AML-193 (cell line): ENCODE measurements at regions not wholly inside any gene's neighbourhood (a gene's known extent, or its start where the extent isn't known, plus 50 kb on each side); places are given as distances from the start of the nearest gene placed in this dataset.

Experiments used
- DNase-seq, 2 experiments: peaks; one replicate each; lab custom pipeline; 2025; lab: John Stamatoyannopoulos, UW

- peak; percentile 58 to 67 for DNase-seq
Measured at GRCh38 chr17:77429969-77430752, 289.4 kb downstream of the SEC14L1 start.

- no peak for DNase-seq
Measured at GRCh38 chr17:77432034-77432661, 291.4 kb downstream of the SEC14L1 start.

DNA sequence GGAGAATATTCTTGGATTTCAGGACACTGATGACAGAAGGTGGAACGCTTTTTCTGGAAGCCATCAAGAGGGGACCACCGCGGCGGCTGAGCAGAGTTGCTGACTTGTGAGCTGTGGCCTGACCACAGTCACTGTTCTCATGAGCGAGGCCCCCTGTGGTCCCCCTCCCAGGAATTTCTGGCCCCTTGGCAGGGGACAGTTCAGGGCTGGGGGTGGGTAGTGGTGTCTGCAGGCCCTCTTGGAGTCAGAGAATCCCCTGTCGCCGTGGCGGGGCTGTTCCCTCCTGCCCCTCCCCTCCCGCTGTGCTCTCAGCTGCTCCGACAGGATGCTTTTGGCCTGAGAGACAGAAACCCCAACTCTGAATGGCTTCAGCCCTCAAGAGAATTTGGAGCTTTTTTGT is 292.0 kb downstream of the SEC14L1 start:
- DNase-seq, result no peak

- no peak for DNase-seq
Measured at GRCh38 chr17:77433385-77434135, 292.8 kb downstream of the SEC14L1 start.

DNA sequence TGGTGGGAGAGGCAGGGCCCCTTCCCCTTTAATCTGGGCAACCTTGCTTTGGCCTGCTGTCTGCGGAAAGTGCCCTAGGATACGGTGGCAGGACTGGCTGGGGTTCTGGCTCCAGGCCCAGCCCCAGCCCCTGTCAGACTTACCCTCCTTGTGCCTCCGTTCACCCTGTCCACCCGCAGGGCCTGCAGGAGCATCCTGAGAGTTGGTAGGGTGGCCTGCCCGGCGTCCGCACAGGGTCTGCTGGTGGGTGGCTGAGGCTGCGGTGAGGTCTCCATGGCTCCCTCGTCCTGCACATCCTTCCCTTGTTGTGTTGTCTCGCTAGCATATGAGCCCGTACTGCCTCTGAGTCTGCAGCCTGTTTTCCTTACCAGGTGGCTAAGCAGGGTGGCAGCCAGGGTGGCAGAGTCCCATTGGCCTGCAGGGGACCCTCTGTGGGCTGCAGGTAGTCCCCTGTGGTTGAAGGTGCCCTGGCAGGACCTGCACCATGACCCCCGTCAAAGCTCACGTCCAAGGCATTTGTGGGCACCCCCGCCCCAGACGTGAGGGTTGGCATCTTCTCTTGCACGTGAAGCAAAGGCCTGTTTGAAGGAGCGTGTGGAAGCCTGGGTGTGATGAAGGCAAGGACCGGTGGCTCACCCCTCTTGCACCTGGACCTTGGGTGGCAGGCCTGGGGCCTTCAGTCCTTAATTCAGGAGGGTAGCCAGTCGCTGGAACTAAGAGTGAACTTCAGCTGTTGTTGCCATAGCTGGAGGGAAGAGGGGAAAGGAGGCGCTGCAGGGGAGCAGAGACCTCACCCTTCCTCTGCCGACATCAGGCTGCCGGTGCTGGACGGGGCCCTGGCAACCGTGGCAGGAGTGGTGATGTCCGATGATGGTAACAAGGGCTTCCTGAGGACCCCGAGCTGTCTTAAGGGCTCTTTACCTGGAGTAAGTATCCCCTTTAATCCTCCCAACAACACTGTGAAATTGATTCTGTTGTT is 293.7 kb downstream of the SEC14L1 start:
- no peak for DNase-seq

GRCh38 chr17:77435272-77436057 is 294.7 kb downstream of the SEC14L1 start:
- no peak for DNase-seq

- DNase-seq, result no peak
Measured at GRCh38 chr17:77436058-77436442, 295.3 kb downstream of the SEC14L1 start.

DNA sequence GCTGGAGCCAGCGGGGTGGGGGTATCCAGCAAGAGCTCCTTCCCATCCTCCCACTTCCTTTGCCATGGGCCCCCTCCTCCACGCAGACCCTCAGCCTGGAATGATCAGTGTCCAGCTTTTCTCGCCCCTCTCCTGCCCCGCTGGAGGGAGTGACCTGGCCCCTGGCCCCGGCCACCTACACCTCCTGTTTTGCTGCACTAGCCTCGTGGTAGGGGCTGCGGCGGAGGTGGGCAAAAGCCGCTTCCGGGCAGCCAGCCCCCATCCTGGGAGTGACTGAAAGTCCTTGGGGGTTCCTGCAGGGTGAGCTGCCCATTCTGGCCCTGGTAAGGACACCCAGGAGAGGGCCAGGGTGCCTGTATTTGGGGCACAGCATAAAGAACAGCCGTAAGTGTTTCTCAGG is 295.7 kb downstream of the SEC14L1 start:
- DNase-seq, result no peak

GRCh38 chr17:77437017-77437416 is 296.2 kb downstream of the SEC14L1 start:
- peak in 1 of 2 experiments; percentile 24 for DNase-seq

DNA sequence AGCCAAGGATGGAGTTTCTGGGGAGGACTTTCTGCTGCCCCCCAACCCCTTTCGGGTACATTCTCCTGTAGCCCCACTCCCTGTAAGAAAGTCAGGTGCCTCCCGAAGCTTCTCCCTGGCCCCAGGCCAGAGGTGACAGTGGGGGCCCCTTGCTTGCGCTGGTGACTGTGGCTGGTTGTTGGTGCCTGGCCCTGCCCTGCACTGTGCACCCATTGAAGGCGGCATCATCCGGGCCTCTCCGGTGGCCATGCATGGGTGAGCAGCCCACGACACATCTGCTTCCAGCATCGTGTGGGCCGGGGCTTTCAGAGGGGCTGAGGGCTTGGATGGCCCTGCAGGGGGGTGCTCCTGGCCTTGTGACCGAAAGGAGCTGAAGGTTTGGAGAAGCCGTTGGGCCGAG is 297.0 kb downstream of the SEC14L1 start:
- DNase-seq, result no peak

- DNase-seq, result peak; percentile 14 to 33
Measured at GRCh38 chr17:77438241-77439188, 297.7 kb downstream of the SEC14L1 start.

DNA sequence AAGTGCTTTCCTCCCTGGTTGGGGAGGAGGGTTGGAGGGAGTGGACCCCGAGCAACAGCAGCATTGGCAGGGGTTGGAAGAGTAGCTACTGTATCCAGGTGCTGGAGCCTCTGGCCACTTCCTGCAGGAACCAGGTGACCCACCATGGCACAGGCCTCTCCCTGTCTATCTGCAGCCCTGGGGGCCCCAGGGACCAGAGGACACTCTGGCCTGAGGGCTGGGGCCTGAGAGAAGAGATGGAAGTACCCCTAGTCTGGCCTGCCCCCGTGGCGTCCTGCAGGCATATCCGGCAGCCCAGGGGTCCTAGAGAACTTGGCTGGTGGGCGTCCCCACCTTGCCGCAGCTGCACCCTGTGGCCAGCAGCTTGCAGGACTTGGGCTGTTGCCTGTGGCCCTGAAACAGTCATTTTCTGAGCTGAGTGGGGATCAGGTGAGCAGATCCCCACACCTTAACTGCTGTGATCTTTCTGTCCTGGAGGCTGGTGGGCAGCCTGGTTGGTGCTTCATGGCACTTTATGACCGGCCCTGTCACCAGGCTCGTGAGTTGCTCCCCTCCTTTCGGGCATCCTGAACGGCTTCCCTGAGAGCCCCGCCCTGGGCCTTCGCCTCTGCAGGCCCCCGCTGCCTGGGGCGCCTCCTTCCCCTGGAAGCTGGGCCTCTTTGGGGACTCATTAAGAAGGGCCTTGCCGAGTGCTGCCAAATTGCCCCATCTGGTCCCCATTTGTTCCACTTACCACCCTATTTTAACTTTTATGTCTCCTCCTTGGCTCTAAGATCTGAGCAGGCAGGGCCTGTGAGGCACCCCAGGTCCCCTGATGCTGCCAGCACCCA is 298.6 kb downstream of the SEC14L1 start:
- DNase-seq, result no peak

- peak; percentile 79 to 82 for DNase-seq
Measured at GRCh38 chr17:77440560-77440981, 299.8 kb downstream of the SEC14L1 start.

DNA sequence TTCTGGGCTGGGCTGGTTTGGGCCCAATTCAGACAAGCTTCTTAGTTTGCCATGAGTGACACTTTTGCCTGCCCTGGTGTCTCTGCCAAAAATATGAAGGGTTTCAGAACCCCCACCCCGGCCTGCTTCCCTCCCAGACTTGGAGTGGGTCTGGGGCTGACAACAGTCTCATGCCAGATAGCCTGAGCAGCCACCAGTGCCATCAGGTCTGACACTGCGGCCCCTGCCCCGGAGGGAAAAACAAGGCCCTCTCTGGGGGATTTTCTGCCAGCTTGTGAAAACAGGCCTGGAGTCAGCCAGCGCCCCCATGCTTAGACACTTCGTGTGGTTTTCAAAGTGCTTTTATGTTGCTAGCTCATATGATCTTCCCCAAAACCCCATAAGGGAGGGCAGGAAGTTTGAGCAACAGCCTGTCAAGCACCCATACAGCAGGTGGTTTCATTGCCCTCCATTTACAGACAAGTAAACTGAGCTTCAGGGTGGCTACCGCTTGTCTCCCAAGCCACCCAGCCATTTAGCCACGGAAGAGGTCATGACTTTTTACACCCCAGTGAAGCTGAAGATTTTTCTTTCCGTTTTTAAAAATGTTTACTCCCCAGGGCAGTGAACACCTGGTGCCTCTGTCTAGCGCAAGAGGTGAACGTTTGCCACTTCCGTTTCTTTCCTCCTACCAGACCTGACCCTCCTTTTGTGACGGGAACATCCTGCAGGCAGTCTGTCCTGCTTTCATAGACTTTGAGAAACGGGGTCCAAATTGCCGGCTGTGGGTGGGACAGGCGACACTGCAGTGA is 300.6 kb downstream of the SEC14L1 start:
- DNase-seq, result peak; percentile 87 to 91

GRCh38 chr17:77441940-77442339 is 301.2 kb downstream of the SEC14L1 start:
- no peak for DNase-seq

DNA sequence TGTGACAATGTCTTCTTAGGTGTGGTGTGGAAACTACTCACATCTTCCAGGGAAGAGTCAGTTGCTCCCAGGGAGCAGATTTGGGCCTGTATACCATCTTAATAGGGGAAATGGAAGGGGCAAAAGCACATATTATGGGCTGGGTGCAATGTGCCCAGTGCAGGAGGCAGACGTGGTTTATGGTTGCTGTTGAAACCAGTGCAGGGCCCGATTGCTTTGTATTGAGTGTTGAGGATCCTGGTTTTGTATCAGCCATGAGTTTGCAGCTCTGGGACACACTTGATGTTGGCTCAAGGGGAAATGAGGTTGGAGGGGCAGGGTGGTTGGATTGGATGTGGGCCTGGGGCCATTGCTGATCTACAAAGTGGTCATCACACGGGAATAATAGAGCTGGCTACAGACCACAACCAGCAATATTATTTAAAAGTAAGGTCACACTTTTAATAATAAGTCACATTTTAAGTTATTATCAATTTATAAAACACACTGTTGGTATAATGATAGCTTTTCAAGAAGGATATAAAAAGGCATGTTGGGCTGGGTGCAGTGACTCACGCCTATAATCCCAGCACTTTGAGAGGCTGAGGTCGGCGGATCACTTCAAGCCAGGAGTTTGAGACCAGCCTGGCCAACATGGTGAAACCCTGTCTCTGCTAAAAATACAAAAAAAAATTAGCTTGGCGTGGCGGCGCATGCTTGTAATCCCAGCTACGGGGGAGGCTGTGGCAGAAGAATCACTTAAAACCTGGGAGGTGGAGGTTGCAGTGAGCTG is 302.4 kb downstream of the SEC14L1 start:
- DNase-seq, result no peak

DNA sequence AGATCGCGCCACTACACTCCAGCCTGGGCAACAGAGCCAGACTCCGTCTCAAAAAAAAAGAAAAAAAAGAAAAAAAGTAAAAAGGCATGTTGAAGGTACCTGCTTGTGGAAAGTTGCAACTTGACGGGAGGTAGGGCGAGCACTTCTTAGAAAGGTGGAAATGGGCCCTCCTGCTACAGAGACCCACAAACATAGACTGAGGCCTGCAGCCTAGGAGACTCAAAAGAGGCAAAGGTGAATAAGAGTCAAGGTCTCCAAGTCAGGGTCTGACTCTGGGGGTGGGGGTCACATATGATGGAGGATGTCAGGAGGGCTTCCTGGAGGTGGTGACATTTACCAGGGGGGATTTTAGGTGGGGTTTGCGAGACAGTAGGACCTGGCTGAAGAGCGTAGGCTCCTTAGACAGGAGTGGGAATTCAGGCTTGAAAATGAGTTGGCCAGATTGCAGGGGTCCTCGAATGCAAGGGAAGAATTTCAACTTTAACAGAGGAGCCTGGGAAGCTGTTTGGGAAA is 303.0 kb downstream of the SEC14L1 start:
- DNase-seq, result no peak
